Keratinocyte (primary cell): ENCODE measurements at regions not wholly inside any gene's neighbourhood (a gene's known extent, or its start where the extent isn't known, plus 50 kb on each side); places are given as distances from the start of the nearest gene placed in this dataset.

Experiments used
- CTCF ChIP-seq, 3 experiments: IDR thresholded peaks in 1 of 3; conservative IDR thresholded peaks in 1 of 3; optimal IDR thresholded peaks in 1 of 3; 2 replicates in 2 of 3; 3 replicates in 1 of 3; pipeline versions ENCODE3 to v1.5.1; 2011; ENCODE audit warnings: low read length in 3 of 3, mild to moderate bottlenecking in 3 of 3, moderate library complexity in 2 of 3, control low read depth in 1 of 3, inconsistent platforms in 1 of 3; ENCODE audit not compliant: insufficient read depth in 2 of 3; ENCODE audit errors: extremely low read depth in 1 of 3
- EZH2 ChIP-seq: IDR thresholded peaks from one replicate; pipeline ENCODE4 v1.6.1; 2012; ENCODE audit warnings: inconsistent platforms, mild to moderate bottlenecking, low read length, moderate library complexity

- TF ChIP-seq CTCF (optimal IDR thresholded peaks at IDR 0.05 in 1 of 3, IDR thresholded peaks at IDR 0.05 in 1 of 3, conservative IDR thresholded peaks at IDR 0.05 in 1 of 3; ENCODE audit: extremely low read depth in 1 of 3, insufficient read depth in 2 of 3, low read length in 3 of 3) (no peak), EZH2 (no peak)
These were observed 527.4 kb downstream of the BRD1 start for GRCh38 chr22:49300241-49300640.
